ENCODE measurements at regions not wholly inside any gene's neighbourhood (a gene's known extent, or its start where the extent isn't known, plus 50 kb on each side); places are given as distances from the start of the nearest gene placed in this dataset.

DNA sequence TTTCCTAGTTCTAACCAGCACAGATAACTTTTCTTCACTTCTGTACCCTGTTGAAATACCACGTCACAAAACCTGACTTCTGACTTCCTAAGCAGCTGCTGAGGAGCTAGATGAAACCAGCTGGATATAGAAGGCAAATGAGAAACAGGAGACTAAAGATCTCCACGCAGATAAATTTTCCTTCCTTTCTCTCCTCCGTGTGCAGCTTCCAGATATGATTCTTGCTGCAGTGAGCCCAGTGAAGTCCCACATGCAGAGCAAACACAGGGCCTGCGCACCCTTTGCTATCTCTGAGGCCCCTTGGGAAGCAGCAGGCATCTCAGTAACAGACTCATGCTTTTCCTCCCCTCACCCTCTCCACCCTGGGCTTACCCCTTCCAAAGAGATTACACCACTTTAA, 1638.3 kb downstream of the MAT2B start:
- H3K4me1 ChIP-seq (ENCODE audit: control insufficient read depth, extremely low read depth, insufficient read depth, low read length), result no peaks in the 10 kb centered on the region
- DNase-seq (ENCODE audit: low read depth, low spot score) (no peak), FAIRE-seq (no peak)
- H3K36me3 ChIP-seq (ENCODE audit: control insufficient read depth in 2 of 2, extremely low read depth in 1 of 2, insufficient read depth in 2 of 2, low read length in 2 of 2), result no peaks in the 10 kb centered on the region
- TF ChIP-seq, protein P1, sequence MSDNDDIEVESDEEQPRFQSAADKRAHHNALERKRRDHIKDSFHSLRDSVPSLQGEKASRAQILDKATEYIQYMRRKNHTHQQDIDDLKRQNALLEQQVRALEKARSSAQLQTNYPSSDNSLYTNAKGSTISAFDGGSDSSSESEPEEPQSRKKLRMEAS (IDR thresholded peaks at IDR 0.05; ENCODE audit: insufficient read depth, insufficient read length), result no peak
- TF ChIP-seq FOS (IDR thresholded peaks at IDR 0.05; ENCODE audit: borderline replicate concordance, insufficient read depth, low read length), result no peak
- TF ChIP-seq, protein P2, sequence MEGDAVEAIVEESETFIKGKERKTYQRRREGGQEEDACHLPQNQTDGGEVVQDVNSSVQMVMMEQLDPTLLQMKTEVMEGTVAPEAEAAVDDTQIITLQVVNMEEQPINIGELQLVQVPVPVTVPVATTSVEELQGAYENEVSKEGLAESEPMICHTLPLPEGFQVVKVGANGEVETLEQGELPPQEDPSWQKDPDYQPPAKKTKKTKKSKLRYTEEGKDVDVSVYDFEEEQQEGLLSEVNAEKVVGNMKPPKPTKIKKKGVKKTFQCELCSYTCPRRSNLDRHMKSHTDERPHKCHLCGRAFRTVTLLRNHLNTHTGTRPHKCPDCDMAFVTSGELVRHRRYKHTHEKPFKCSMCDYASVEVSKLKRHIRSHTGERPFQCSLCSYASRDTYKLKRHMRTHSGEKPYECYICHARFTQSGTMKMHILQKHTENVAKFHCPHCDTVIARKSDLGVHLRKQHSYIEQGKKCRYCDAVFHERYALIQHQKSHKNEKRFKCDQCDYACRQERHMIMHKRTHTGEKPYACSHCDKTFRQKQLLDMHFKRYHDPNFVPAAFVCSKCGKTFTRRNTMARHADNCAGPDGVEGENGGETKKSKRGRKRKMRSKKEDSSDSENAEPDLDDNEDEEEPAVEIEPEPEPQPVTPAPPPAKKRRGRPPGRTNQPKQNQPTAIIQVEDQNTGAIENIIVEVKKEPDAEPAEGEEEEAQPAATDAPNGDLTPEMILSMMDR (IDR thresholded peaks at IDR 0.05; ENCODE audit: extremely low read depth in 1 of 2, insufficient read depth in 1 of 2, low read depth in 1 of 2, low read length in 2 of 2), result no peak
- TF ChIP-seq POLR2AphosphoS5 (IDR thresholded peaks at IDR 0.05; ENCODE audit: insufficient read depth, low read depth, low read length), result no peak
- TF ChIP-seq MYC (IDR thresholded peaks at IDR 0.05; ENCODE audit: low read depth, low read length), result no peak
- TF ChIP-seq EZH2 (IDR thresholded peaks at IDR 0.05; ENCODE audit: borderline replicate concordance, low read depth, low read length, severe bottlenecking), result no peak
- no peak for TF ChIP-seq POLR2A (IDR thresholded peaks at IDR 0.05; ENCODE audit: low read depth, low read length)
- no peak for TF ChIP-seq GATA2 (IDR thresholded peaks at IDR 0.05; ENCODE audit: insufficient read depth, insufficient read length, low read depth, low read length)
- no peaks in the 10 kb centered on the region for H3K9me1 ChIP-seq (replicated peaks; ENCODE audit: control insufficient read depth, extremely low read depth, insufficient read depth, low read length)
- H3K27ac ChIP-seq (ENCODE audit: insufficient read depth, low read depth, low read length), result no peak overlapping the region
- POLR2A ChIA-PET, result no interaction called here
- no peak overlapping the region for H3K4me3 ChIP-seq (replicated peaks in 1 of 3; ENCODE audit: insufficient read depth in 1 of 3, low read depth in 1 of 3, low read length in 3 of 3)
- dilution Hi-C loops (cut with MboI; ENCODE audit: extremely low pct_ligation_motif_present, low sequenced_read_pairs) (no loop called here), intact Hi-C loops (cut with micrococcal nuclease) (no loop called here)
- H3K79me2 ChIP-seq (ENCODE audit: control insufficient read depth, insufficient read depth, low read length), result no peaks in the 10 kb centered on the region
- no peak overlapping the region for H3K9ac ChIP-seq (replicated peaks; ENCODE audit: extremely low read depth, insufficient read depth, low read length)
- no peaks in the 10 kb centered on the region for H3K9me3 ChIP-seq (replicated peaks; ENCODE audit: control insufficient read depth, insufficient read depth, low read length)
- no peaks in the 10 kb centered on the region for H3K27me3 ChIP-seq (ENCODE audit: control insufficient read depth in 2 of 2, insufficient read depth in 2 of 2, low read length in 2 of 2)
- H2AFZ ChIP-seq (ENCODE audit: low read depth, low read length), result no peak overlapping the region
- no TSS peak for BruUV-seq (replicated peaks)
- no peak overlapping the region for H3K4me2 ChIP-seq (ENCODE audit: insufficient read depth, low read length)
- CTCF ChIA-PET, result no interaction called here
- no peaks in the 10 kb centered on the region for H4K20me1 ChIP-seq (replicated peaks; ENCODE audit: control insufficient read depth, extremely low read depth, insufficient read depth, low read length)

All from endothelial cell of umbilical vein (primary cell).